Erythroblast (primary cell): ENCODE measurements at regions not wholly inside any gene's neighbourhood (a gene's known extent, or its start where the extent isn't known, plus 50 kb on each side); places are given as distances from the start of the nearest gene placed in this dataset.
A peak's percentile ranks its signal among the peaks of the same experiment; 100 is the strongest.

ENCODE experiments used
- DNase-seq, 2 experiments: peaks; one replicate each; lab custom pipeline; 2025; lab: John Stamatoyannopoulos, UW
- GATA1 ChIP-seq: IDR thresholded peaks from 2 replicates; pipeline ENCODE4 v1.6.1; 2011; ENCODE audit warnings: low read depth, mild to moderate bottlenecking, control low read depth, low read length, moderate library complexity
- POLR2A ChIP-seq: IDR thresholded peaks from 2 replicates; pipeline ENCODE4 v1.6.1; 2011; ENCODE audit warnings: mild to moderate bottlenecking, low read length

- DNase-seq = no peak
- TF ChIP-seq POLR2A (no peak), GATA1 (no peak)
Observed at GRCh38 chr10:113991091-113991860, 52.4 kb upstream of the ADRB1 start.

- DNase-seq = no peak
- TF ChIP-seq POLR2A = no peak
- TF ChIP-seq GATA1 = no peak
Observed at GRCh38 chr10:113992471-113993011, 51.1 kb upstream of the ADRB1 start.

GRCh38 chr10:113993489-113993991 lies 50.1 kb upstream of the ADRB1 start:
- peak in 1 of 2 experiments; percentile 4 for DNase-seq
- TF ChIP-seq POLR2A (no peak), GATA1 (no peak)
